Cerebellar cortex (tissue), 1 donor: ENCODE measurements at regions not wholly inside any gene's neighbourhood (a gene's known extent, or its start where the extent isn't known, plus 50 kb on each side); places are given as distances from the start of the nearest gene placed in this dataset.

Experiments
- DNase-seq: peaks from one replicate; pipeline ENCODE4 v3.0.0-alpha.2; 2015; ENCODE audit warnings: low spot score

DNA sequence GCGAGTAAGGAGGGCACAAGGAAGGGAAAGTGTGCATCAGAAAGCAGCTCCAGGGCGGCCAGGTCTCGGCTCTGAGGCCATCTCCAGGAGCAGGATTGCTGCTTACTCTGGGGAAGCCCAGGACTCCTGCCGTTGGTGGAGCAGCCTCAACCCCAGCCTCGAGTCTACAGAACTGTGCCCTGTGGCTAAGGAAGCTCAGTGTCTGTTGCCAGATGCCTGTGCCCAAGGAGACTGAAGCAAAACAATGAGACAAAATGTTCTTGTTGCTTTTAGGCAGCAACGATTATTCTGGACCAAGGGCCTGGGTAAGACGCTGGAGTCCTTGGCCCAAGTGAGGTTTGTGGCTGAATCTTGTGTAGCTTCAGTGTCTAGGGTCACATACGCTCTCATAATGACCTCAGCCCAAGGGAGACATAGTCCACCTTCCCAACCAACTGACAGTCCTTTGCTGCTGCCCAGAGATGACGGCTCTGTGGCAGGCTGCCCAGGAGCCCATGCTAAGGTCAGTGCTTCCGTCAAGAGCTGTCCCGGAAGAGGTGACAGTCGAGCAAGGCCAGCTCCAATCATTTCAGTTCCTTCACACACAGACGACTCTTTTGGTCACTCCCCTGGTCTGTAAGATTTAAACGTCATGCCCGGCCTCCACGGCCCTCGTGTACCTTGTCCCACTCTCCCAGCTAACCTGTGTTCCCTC is 223.8 kb downstream of the TTC32 start:
- no peak for DNase-seq

DNA sequence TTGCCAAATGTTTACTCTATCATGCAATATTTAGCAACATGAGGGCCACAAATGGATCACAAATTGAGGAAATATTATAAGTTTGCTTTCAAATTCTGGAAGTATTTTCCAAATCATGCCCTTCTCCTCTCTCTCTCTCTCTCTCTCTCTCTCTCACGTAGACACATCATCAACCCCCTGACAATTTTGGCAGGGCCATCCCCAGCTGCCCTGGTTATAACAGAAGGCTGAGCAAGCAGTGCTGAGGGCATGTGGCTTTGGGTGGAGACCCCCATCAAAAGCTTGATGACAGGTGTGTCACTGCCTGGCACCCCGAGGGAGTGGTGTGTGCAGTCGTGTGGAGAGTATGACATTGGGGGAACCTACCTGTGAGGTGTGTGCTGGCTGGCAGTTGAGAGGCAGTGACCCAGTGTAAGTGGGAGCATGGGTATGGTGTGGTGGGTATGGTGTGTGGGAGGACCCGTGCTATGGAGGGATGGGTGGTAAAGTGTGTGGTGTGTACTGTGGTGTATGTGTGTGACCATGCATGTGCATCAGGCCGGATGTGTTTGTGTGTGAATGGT is 224.5 kb downstream of the TTC32 start:
- DNase-seq, result no peak

DNA sequence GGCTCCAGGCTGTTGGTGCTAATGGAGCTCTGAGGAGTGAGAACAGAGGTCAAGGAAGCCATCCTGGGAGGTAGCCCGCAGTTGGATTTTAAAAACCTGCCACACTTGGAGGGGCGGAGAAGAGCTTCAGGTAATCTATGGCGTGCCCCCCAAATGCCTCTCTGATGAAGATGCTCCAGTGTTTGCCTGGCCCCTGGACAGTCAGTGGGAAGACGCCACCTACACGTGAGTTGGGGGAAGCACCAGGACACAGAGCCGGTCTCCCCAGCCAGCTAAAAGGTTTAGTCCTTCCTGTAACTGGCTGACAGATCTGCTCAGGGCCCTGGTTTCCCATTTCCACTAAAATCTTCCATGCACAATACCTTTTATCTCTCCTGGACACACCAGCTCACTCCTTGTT is 225.0 kb downstream of the TTC32 start:
- DNase-seq, result no peak

DNA sequence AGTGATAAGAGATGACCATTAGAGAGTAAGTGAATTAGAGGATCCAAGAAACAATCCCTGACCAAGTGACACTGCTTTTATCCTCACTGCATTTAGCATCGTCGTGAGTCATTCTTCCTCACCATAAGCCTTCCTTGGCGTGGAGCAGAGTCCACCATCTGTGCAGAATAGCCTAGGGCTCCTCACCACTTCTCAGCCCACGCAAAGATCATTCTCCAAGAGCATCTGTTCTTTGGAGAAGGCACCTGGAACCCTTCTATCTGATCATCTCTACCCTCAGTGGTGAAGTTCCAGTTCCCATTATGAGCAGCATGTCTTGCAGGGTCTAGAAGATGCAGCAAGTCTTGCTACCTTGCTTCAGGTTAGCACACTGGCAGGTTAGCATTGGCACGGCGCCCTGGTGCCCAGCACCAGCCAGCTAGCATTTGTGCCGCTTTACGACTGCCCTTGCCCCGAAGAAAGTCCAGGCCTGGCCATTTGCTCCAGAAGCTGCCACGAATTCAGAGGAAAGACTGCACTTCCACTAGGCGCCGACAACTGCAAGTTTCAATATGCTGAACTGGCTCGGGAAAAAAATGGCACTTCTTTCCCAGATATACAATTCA is 225.8 kb downstream of the TTC32 start:
- DNase-seq, result peak; percentile 56

DNA sequence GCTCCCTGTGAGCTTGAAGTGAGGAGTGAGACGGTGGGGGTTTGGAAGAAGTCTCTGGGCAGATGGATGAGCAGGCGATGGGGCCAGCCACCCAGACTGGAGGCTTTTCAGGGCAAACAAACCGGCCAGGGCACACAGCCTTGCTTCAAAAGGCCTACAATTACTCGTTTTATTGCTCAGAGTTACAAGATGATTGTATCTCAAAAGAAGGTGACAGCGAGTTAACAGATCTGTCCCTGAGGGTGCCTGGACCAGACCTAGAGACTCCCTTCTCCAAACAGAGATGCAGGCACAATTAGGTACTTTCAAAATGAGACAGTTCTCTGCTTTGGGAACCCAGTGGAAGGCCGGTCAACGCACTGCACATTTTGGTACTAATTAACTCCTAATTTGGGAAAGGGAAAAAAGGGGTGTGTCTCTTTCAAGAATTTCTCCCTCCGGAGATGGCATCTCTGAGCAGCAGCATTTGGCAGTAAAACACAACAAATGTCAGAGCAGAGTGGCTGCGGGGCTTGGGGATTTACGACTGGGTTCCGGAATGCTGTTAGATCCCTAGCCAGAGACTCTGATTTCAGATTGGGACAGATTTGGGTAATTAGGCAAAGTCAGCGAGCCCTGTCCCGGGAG is 226.7 kb downstream of the TTC32 start:
- peak; percentile 6 for DNase-seq

DNA sequence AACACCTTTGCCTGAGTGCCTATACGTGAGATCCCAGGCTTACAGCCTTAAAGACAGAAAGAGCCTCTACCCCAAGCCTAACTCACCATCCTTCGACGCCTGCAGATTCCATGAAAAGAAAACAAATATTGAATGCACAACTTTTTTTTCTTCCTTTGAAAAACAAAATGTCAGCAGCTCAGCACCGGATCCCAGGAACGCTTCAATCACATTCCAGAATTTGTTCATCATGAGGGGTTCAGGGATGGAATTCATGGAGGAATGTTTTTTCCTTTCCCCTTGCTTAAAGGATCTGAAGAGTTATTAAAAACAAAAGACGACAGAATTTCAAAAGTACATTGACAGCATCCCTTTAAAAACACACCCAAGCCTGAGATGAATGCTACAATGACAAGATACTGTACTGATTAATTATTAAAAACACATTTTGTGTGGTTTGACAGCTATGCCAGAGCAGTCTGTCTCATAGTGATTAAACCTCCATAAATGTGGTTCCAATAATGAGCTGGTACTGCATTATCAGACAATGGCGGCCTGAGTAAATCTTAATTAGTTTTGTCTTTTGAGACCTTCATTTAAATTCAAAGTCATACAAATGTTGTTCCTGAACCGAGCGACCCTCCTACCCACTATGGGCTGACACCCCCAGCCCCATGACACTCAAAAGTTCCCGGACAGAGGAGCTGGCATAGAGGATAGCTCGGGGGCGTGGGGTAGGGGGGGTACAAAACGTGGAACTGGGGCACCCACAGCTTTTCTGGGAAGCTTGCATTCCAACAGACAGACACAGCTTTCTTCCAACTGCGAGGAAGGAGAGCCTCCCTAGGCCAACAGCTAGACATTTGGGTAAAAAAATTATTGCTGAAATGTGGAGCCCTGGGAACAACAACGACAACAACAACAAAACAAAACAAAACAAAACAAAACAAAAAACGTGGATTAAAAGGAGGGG is 227.5 kb downstream of the TTC32 start:
- DNase-seq, result no peak

DNA sequence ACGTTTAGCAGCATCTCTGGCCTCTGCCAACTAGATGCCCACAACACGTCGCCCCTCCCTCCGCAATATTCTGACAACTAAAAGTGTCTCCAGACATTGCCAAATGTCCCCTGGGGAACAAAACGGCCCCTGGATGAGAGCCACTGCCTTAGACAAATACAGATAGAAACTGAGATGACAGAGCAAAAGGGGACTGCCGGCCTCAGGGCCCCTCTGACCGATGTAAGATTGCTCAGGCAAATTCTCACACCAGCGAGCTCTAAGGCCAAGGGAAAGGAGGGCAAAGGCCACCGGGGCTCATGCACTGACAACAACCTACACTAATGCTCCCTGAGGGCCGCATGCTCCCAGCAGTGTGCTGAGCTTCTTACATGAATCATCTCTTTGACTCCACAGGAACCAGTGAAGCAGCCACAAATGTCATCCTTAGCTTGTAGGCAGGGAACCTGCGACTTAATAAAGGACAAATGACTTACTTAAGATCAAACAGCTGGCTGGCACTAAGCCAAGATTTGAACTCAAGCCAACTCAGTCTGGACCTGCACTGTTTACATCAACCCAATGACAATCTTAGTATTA is 228.5 kb downstream of the TTC32 start:
- DNase-seq, result peak; percentile 2

DNA sequence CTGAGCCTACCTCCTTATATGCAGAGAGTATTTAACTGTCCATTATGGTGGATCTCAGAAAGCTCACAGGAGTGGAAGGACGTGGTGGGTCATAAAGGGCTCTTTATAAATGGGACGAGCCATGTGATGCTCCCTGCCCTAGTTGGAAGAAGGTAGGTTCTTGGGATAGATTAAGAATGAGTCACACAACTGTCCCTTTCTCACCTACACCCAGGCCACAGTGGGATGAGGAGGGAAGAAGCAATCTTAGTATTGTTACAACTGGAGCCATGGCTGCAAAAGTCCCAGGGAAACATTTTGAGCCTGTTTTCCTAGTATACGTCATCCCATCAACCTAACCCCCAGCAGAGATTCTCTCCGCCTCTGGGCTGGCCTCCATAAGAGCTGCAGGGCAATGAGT is 229.9 kb downstream of the TTC32 start:
- no peak for DNase-seq

DNA sequence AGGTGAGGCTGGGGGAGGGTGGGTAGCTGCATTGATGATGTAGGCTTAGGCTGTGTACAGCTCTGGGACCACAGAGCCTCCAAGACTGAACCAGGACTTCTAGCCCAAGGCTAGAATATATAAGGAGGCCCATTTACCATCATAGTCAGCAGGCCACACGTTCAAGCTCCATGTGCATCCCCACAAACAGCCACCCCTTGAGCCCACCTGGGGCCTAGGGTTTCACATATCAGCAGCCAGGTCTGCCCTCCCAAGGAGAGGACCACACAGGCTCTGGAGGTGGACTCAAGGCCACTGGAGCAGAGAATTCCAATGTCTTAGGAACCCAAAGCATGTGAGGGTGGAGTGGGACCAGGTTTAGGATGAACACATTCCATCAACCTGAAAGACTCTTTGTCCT is 230.5 kb downstream of the TTC32 start:
- no peak for DNase-seq

DNA sequence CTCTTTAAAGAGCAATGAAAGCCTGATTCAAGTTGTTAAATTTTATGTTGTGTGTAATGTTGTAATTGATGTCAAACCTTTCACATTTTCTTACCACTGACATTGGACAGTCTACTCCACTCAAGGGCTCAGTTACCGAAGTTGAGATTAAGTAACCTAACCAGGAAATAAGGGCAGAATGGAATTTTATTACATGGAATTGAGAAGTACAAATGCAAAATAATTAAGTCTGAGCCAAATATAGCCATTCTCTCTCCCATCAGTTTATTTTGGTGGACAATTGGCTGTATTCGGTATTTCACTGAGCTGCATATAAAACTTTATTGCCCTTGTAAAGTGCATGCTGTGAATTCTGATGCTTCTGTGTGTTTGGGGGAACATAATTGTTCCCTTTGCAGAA is 231.5 kb downstream of the TTC32 start:
- DNase-seq, result no peak

DNA sequence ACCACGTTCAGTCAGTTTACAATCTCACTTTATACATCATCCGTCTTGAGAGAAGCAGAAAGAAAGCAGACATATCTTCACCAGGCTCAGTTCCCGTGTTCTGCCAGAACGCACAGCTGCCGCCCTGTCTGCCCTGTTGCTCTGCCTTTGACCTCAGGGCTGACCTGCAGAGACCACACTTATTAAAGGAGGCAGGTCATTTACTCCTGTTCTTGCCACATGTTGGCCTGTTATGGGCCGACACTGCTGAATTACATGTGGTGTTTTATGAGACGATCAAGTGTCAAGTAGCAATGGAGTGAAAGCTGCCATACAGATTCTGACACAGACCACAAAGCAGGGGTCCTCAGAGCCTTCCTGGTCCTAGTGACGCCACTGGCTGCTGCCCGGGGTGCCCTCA is 232.2 kb downstream of the TTC32 start:
- no peak for DNase-seq

DNA sequence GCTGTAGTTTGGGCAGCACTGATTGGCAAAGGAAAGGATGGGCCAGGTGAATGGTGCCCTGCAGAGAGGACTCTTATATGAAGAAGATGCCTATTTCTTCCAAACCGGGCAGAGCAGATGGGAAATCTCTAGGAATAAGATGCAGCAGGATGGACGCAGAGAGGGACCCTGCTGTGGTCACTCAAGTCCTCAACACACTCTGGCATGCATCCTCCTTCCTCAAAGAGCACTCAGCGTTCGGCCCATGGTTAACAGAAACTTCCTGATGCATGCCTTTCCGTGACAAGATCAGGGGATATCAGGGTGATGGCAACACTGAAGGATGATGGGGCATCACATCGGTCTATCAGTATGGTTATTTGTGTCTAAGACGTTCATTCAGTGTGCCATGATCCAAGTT is 232.7 kb downstream of the TTC32 start:
- peak; percentile 1 for DNase-seq

DNA sequence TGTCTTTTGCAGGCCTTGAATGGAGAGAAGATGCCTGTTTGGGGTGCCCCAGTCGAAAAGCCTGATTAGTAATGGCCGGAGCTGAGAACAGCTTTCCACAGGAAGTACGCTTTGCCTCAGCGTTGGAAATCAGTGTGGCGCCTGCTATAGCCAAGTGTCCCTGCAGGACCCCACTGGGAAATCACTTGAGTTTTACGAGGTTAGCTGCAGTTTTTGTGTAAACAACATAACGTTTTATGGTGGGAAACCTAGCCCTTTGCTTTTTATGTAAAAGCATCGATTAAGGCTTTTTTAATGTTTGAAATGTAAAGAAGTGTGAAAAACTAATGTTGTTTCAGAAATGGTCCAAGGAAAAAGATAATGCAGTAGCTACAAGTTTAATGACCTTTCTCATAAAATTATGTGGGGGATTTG is 234.2 kb downstream of the TTC32 start:
- no peak for DNase-seq

DNA sequence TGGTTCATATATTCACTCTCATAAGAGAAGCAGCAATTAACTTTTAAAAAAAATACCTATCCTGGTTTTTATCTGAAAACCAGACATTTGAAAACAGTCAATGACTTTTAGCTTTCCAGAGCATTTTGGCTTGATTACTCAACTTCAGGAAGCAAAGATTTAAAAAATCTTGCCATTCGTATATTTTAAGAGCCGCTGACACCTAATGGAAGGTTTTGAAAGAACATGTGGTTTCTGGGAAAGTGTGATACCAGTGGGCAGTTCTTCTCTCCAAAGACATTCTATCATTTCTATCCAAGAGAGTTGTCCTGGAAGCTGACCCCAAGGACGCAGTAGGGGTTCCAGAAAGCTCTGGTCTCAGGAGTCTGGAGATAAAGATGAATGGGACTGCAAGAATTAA is 234.7 kb downstream of the TTC32 start:
- no peak for DNase-seq

DNA sequence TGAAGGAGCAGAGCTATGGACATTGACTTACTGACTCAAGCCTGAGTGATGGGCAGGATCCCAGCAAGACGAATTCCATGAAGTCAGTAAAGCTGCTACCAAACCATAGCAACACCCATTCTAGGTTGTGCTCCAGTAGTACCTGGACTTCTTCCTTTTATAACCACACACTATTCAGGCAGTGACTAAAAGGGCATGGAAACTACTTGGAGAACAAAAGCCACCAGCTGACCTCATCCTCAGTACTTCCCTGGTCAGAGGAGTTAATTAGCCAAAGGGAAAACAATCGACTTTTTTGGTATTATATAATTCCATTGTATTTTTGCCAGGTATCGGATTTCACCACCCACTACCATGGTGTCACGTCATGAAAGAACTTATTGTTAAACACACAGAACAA is 237.1 kb downstream of the TTC32 start:
- no peak for DNase-seq

DNA sequence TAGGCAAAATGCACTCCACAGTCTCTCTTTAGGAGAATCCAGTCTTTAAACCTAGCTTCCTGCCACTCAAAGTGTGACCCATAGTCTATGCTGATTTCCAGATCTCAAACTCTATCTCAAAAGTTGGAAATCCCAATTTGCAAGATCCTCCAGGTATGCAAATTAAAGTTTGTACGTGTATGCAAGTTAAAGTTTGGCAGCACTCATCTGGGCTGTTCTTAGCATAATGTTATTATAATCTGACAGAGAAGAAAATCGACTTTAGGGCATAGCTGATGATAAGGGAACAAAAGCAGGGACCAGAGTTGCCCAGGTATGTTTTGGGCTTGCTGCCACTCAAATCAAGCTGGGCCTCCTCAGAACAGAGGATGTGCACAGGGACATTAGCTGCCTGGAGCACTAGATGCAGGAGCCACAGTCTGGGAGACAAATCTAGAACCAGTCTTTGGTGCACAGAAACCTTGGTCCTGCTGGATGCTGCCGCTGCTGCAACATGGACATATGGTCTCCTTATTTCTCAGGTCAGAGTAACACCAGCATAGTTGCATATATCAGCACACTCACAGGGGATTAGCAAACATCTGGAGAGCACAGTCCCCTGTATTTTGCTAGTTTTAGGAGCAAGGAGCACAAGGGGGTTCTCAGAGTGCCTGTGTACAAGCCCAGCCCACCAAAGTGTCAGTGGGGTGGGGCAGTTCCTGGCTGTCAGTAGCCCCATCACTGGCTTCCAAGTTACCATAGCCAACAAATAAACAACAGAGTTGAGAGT is 242.6 kb downstream of the TTC32 start:
- DNase-seq, result no peak

DNA sequence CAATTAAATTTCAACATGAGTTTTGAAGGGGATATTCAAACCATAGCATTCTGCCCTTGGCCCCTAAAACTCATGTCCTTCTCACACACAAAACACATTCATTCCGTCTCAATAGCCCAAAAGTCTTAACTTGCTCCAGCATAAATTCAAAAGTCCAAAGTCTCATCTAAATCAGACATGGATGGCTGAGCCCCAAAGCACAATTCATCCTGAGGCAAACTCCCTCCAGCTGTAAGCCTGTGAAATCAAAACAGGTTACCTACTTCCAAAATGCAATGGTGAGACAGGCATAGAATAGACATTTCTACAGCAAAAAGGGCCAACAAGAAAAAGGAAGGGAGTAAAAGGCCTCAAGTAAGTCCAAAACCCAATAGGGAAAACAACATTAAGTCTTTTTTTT is 245.8 kb downstream of the TTC32 start:
- no peak for DNase-seq

DNA sequence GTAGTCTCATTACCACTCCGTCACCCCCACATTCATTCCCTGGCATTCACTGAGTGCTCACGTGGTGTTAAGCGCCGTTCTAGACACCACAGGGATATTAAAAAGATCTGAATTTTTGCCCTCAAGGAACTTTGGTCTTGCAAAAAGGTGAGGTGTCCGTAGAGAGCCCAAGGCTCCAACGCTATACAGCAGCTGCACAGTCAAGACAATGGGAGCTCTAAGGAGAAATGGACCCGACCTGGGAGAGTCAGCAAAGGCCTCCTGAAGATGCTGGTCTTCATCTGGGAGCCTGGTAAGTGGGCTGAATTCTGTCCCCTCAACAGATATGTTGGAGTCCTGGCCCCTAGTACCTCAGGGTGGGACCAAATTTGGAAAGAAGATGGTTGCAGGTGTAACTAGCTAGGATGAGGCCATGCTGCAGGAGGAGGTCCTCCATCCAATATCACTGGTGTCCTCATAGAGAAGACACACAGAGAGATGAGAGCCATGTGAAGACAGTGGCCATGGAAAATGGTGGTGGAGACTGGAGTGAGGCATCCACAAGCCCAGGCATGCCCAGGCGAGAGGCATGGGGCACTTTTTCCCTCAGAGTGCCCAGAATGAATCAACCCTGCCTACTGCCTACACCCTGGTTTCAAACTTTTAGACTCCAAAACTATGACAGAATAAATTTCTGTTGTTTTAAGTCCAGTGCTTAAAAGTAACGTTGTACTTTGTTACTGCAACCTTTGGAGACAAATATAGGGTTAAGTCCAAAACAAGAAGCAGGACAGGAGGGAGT is 247.3 kb downstream of the TTC32 start:
- DNase-seq, result no peak

DNA sequence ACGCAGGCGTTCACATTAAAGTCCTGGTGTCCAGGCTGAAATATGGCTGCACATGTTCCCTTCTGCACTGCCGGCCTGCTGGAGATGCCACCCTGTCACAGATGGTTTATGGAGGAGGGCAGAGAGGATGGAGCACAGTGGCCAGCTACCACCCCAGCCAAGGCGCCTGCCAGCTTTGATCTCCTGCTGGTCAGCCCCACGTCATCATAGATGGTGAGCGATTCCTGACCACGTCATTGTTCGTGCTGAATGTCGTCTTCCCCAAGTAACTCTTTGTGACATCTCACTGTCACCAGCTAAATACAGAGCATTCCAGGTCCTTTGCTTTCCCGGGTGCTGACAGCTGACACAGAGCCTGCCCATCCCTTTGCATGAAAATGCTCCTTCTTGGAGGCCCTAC is 248.3 kb downstream of the TTC32 start:
- DNase-seq, result no peak

DNA sequence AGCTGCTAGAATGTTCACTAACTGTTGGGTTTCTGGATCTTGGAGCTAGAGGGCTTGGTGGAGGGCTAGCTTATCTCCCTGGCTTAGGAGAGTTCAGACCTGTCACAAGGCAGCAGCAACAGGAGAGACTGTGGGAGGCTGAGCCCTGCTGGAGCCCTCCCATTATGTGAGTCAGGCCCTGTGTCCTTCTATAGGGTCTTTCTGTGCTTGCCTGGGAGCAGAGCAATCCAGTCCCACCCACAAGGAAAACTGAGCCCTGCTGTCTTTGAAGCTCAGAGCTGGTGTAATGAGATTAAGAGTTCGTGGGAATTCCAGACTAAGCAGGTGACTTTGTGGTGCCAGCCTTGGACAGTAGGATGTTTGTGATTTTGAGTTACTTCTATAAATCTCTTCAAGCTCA is 249.0 kb downstream of the TTC32 start:
- no peak for DNase-seq
